GM23338 (cell line): ENCODE measurements at regions not wholly inside any gene's neighbourhood (a gene's known extent, or its start where the extent isn't known, plus 50 kb on each side); places are given as distances from the start of the nearest gene placed in this dataset.

Experiments
- ATAC-seq: fragments of 200-7000 bp; cut with Tn5 transposase; 3 replicates; pipeline ENCODE4 v1.9.1; 2020
- DNase-seq: peaks from one replicate; pipeline ENCODE4 v3.0.0-alpha.2; 2015; ENCODE audit warnings: low spot score
- H2AFZ ChIP-seq: fragments of 200-600 bp; sonication (generic); 2 replicates; pipeline ENCODE4 v1.8.0; 2016; ENCODE audit warnings: antibody characterized with exemption, mild to moderate bottlenecking, moderate library complexity
- H3F3A ChIP-seq: fragments of 200-600 bp; sonication (generic); replicated peaks from 2 replicates; pipeline ENCODE4 v1.8.0; 2017; ENCODE audit warnings: antibody characterized with exemption, mixed run types, low read depth
- H3K27ac ChIP-seq: fragments of 200-600 bp; sonication (generic); 2 replicates; pipeline ENCODE4 v1.6.1; 2016; ENCODE audit warnings: low read depth
- H3K27me3 ChIP-seq: fragments of 200-600 bp; sonication (generic); 2 replicates; pipeline ENCODE4 v1.8.0; 2016; ENCODE audit warnings: mild to moderate bottlenecking, mixed run types, moderate library complexity; ENCODE audit not compliant: insufficient read depth
- H3K36me3 ChIP-seq: fragments of 200-600 bp; sonication (generic); 2 replicates; pipeline ENCODE4 v1.8.0; 2016; ENCODE audit warnings: mild to moderate bottlenecking; ENCODE audit not compliant: insufficient read depth
- H3K4me1 ChIP-seq: fragments of 200-600 bp; sonication (generic); 2 replicates; pipeline ENCODE4 v1.8.0; 2016; ENCODE audit warnings: mild to moderate bottlenecking, moderate library complexity; ENCODE audit not compliant: insufficient read depth
- H3K4me2 ChIP-seq: fragments of 200-600 bp; sonication (generic); 2 replicates; pipeline ENCODE4 v1.7.1; 2017; ENCODE audit warnings: mixed run types
- H3K4me3 ChIP-seq: fragments of 200-600 bp; sonication (generic); 2 replicates; pipeline ENCODE4 v1.6.1; 2016; ENCODE audit warnings: mixed run types
- H3K79me2 ChIP-seq: fragments of 200-600 bp; sonication (generic); replicated peaks from 2 replicates; pipeline ENCODE4 v1.8.0; 2017; ENCODE audit warnings: mild to moderate bottlenecking; ENCODE audit not compliant: insufficient read depth
- H3K9me2 ChIP-seq: fragments of 200-600 bp; sonication (generic); 2 replicates; pipeline ENCODE4 v1.8.0; 2017; ENCODE audit not compliant: insufficient read depth
- H4K20me1 ChIP-seq: fragments of 200-600 bp; sonication (generic); replicated peaks from 2 replicates; pipeline ENCODE4 v1.8.0; 2017; ENCODE audit warnings: mild to moderate bottlenecking; ENCODE audit not compliant: insufficient read depth
- H3K27ac Mint-ChIP-seq: 2 replicates; pipeline ENCODE4 v1.8.0; 2020; ENCODE audit warnings: inconsistent platforms, mild to moderate bottlenecking, moderate library complexity, mixed read lengths
- H3K27me3 Mint-ChIP-seq: 3 replicates; pipeline ENCODE4 v1.8.0; 2022; ENCODE audit warnings: low read depth, mild to moderate bottlenecking, moderate library complexity, mixed read lengths, inconsistent platforms; ENCODE audit not compliant: insufficient read depth, poor library complexity
- H3K36me3 Mint-ChIP-seq: 3 replicates; pipeline ENCODE4 v1.8.0; 2021; ENCODE audit warnings: low read depth, mild to moderate bottlenecking, inconsistent platforms, moderate library complexity, mixed read lengths
- H3K4me1 Mint-ChIP-seq: 3 replicates; pipeline ENCODE4 v1.8.0; 2020; ENCODE audit warnings: mild to moderate bottlenecking, inconsistent platforms, mixed read lengths
- H3K4me3 Mint-ChIP-seq: 3 replicates; pipeline ENCODE4 v1.8.0; 2021; ENCODE audit warnings: moderate library complexity, mild to moderate bottlenecking, inconsistent platforms, mixed read lengths
- H3K9me3 Mint-ChIP-seq: 3 replicates; pipeline ENCODE4 v1.8.0; 2020; ENCODE audit warnings: moderate library complexity, mild to moderate bottlenecking, inconsistent platforms, mixed read lengths
- EZH2 ChIP-seq: fragments of 200-600 bp; sonication (generic); IDR thresholded peaks from one replicate; pipeline ENCODE4 v1.8.0; 2017; ENCODE audit warnings: antibody characterized with exemption, mild to moderate bottlenecking, low read depth; ENCODE audit not compliant: unreplicated experiment
- EZH2phosphoT487 ChIP-seq: fragments of 200-600 bp; sonication (generic); IDR thresholded peaks from one replicate; pipeline ENCODE4 v1.8.1; 2018; ENCODE audit warnings: antibody characterized with exemption; ENCODE audit not compliant: unreplicated experiment
- JUNB ChIP-seq: IDR thresholded peaks from one replicate; pipeline ENCODE4 v1.6.1; 2016; ENCODE audit warnings: antibody characterized with exemption; ENCODE audit not compliant: unreplicated experiment
- NANOG ChIP-seq: IDR thresholded peaks from 2 replicates; pipeline ENCODE4 v1.6.1; 2016; ENCODE audit warnings: antibody characterized with exemption, borderline replicate concordance
- POLR2AphosphoS5 ChIP-seq: IDR thresholded peaks from 2 replicates; pipeline ENCODE4 v1.6.1; 2016; ENCODE audit warnings: antibody characterized with exemption, low read depth
- STAT1 ChIP-seq: IDR thresholded peaks from one replicate; pipeline ENCODE4 v1.6.1; 2016; ENCODE audit warnings: antibody characterized with exemption; ENCODE audit not compliant: unreplicated experiment
- ZNF331 ChIP-seq: fragments of 250-450 bp; sonication (Bioruptor Pico); IDR thresholded peaks from 2 replicates; pipeline ENCODE4 v1.5.0; 2020; ENCODE audit warnings: low read depth, mild to moderate bottlenecking, moderate library complexity
- TF ChIP-seq, protein P1 (sequence below): fragments of 250-450 bp; sonication (Bioruptor Pico); IDR thresholded peaks from 2 replicates; pipeline ENCODE4 v1.5.0; 2020; ENCODE audit warnings: mild to moderate bottlenecking, moderate library complexity
- TF ChIP-seq, protein P2 (sequence below): IDR thresholded peaks from one replicate; pipeline ENCODE4 v1.6.1; 2018; ENCODE audit warnings: antibody characterized with exemption; ENCODE audit not compliant: unreplicated experiment
- TF ChIP-seq, protein P3 (sequence below), 2 experiments: fragments of 200-600 bp in 1 of 2; sonication (generic) in 1 of 2; conservative IDR thresholded peaks; 2 replicates each; pipeline versions ENCODE4 v1.5.1 to v1.6.1; 2016 to 2017; ENCODE audit warnings: antibody characterized with exemption in 2 of 2, low read depth in 2 of 2, mild to moderate bottlenecking in 2 of 2, moderate library complexity in 1 of 2

DNA sequence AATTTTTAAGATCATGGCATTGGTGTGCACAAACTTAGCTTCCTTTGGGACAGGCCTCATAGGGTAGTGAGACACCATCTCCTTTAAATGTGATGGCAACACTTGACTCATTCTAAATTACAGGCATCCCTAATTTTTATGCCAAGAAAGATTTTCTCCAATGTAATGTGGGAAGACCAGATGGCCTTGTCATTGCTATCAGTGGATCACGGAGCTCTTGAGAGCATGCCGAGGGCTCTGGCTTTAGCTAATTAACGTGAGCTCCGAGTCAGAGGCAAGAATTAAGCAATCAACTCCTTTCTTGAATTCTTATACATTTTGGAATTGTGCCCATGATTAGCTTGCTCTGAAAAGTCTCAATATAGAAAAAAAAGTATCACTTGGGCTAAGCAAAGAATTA, 215.8 kb downstream of the LRRC70 start:
- Histone ChIP-seq H3K27ac (no peak overlapping the region), H3K4me1 (no peaks in the 10 kb centered on the region), H3K27me3 (no peaks in the 10 kb centered on the region), H2AFZ (no peak overlapping the region), H3K9me2 (no peaks in the 10 kb centered on the region), H4K20me1 (no peaks in the 10 kb centered on the region), H3K4me2 (no peak overlapping the region), H3K36me3 (no peaks in the 10 kb centered on the region), H3K79me2 (no peaks in the 10 kb centered on the region), H3K4me3 (no peak overlapping the region), H3F3A (no peaks in the 10 kb centered on the region)
- H3K27me3 Mint-ChIP-seq, result peaks cover 4% of the 10 kb centered on the region
- peaks cover 23% of the 10 kb centered on the region for H3K9me3 Mint-ChIP-seq
- TF ChIP-seq ZNF331 (CRISPR knock-in tag) (no peak), NANOG (no peak), POLR2AphosphoS5 (no peak), JUNB (no peak), EZH2phosphoT487 (no peak), EZH2 (no peak), STAT1 (no peak)
- TF ChIP-seq, protein P1, sequence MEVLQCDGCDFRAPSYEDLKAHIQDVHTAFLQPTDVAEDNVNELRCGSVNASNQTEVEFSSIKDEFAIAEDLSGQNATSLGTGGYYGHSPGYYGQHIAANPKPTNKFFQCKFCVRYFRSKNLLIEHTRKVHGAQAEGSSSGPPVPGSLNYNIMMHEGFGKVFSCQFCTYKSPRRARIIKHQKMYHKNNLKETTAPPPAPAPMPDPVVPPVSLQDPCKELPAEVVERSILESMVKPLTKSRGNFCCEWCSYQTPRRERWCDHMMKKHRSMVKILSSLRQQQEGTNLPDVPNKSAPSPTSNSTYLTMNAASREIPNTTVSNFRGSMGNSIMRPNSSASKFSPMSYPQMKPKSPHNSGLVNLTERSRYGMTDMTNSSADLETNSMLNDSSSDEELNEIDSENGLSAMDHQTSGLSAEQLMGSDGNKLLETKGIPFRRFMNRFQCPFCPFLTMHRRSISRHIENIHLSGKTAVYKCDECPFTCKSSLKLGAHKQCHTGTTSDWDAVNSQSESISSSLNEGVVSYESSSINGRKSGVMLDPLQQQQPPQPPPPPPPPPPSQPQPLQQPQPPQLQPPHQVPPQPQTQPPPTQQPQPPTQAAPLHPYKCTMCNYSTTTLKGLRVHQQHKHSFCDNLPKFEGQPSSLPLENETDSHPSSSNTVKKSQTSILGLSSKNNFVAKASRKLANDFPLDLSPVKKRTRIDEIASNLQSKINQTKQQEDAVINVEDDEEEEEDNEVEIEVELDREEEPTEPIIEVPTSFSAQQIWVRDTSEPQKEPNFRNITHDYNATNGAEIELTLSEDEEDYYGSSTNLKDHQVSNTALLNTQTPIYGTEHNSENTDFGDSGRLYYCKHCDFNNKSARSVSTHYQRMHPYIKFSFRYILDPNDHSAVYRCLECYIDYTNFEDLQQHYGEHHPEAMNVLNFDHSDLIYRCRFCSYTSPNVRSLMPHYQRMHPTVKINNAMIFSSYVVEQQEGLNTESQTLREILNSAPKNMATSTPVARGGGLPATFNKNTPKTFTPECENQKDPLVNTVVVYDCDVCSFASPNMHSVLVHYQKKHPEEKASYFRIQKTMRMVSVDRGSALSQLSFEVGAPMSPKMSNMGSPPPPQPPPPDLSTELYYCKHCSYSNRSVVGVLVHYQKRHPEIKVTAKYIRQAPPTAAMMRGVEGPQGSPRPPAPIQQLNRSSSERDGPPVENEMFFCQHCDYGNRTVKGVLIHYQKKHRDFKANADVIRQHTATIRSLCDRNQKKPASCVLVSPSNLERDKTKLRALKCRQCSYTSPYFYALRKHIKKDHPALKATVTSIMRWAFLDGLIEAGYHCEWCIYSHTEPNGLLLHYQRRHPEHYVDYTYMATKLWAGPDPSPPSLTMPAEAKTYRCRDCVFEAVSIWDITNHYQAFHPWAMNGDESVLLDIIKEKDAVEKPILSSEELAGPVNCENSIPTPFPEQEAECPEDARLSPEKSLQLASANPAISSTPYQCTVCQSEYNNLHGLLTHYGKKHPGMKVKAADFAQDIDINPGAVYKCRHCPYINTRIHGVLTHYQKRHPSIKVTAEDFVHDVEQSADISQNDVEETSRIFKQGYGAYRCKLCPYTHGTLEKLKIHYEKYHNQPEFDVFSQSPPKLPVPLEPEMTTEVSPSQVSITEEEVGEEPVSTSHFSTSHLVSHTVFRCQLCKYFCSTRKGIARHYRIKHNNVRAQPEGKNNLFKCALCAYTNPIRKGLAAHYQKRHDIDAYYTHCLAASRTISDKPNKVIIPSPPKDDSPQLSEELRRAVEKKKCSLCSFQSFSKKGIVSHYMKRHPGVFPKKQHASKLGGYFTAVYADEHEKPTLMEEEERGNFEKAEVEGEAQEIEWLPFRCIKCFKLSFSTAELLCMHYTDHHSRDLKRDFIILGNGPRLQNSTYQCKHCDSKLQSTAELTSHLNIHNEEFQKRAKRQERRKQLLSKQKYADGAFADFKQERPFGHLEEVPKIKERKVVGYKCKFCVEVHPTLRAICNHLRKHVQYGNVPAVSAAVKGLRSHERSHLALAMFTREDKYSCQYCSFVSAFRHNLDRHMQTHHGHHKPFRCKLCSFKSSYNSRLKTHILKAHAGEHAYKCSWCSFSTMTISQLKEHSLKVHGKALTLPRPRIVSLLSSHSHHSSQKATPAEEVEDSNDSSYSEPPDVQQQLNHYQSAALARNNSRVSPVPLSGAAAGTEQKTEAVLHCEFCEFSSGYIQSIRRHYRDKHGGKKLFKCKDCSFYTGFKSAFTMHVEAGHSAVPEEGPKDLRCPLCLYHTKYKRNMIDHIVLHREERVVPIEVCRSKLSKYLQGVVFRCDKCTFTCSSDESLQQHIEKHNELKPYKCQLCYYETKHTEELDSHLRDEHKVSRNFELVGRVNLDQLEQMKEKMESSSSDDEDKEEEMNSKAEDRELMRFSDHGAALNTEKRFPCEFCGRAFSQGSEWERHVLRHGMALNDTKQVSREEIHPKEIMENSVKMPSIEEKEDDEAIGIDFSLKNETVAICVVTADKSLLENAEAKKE, result no peak
- TF ChIP-seq, protein P2, sequence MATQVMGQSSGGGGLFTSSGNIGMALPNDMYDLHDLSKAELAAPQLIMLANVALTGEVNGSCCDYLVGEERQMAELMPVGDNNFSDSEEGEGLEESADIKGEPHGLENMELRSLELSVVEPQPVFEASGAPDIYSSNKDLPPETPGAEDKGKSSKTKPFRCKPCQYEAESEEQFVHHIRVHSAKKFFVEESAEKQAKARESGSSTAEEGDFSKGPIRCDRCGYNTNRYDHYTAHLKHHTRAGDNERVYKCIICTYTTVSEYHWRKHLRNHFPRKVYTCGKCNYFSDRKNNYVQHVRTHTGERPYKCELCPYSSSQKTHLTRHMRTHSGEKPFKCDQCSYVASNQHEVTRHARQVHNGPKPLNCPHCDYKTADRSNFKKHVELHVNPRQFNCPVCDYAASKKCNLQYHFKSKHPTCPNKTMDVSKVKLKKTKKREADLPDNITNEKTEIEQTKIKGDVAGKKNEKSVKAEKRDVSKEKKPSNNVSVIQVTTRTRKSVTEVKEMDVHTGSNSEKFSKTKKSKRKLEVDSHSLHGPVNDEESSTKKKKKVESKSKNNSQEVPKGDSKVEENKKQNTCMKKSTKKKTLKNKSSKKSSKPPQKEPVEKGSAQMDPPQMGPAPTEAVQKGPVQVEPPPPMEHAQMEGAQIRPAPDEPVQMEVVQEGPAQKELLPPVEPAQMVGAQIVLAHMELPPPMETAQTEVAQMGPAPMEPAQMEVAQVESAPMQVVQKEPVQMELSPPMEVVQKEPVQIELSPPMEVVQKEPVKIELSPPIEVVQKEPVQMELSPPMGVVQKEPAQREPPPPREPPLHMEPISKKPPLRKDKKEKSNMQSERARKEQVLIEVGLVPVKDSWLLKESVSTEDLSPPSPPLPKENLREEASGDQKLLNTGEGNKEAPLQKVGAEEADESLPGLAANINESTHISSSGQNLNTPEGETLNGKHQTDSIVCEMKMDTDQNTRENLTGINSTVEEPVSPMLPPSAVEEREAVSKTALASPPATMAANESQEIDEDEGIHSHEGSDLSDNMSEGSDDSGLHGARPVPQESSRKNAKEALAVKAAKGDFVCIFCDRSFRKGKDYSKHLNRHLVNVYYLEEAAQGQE, result no peak
- TF ChIP-seq, protein P3, sequence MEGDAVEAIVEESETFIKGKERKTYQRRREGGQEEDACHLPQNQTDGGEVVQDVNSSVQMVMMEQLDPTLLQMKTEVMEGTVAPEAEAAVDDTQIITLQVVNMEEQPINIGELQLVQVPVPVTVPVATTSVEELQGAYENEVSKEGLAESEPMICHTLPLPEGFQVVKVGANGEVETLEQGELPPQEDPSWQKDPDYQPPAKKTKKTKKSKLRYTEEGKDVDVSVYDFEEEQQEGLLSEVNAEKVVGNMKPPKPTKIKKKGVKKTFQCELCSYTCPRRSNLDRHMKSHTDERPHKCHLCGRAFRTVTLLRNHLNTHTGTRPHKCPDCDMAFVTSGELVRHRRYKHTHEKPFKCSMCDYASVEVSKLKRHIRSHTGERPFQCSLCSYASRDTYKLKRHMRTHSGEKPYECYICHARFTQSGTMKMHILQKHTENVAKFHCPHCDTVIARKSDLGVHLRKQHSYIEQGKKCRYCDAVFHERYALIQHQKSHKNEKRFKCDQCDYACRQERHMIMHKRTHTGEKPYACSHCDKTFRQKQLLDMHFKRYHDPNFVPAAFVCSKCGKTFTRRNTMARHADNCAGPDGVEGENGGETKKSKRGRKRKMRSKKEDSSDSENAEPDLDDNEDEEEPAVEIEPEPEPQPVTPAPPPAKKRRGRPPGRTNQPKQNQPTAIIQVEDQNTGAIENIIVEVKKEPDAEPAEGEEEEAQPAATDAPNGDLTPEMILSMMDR (conservative IDR thresholded peaks at IDR 0.05; ENCODE audit: low read depth in 2 of 2), result no peak
- peaks cover 16% of the 10 kb centered on the region for H3K36me3 Mint-ChIP-seq
- DNase-seq (no peak), ATAC-seq (no peak)
- H3K4me1 Mint-ChIP-seq, result no peaks in the 10 kb centered on the region
- H3K4me3 Mint-ChIP-seq, result no peak overlapping the region
- H3K27ac Mint-ChIP-seq, result no peak overlapping the region
